ENCODE measurements at regions not wholly inside any gene's neighbourhood (a gene's known extent, or its start where the extent isn't known, plus 50 kb on each side); places are given as distances from the start of the nearest gene placed in this dataset.
"Not testable (repeated sequence)": the region's sequence is repeated elsewhere in the genome, so short reads cannot be mapped to it uniquely, and the experiment has no call there.

DNA sequence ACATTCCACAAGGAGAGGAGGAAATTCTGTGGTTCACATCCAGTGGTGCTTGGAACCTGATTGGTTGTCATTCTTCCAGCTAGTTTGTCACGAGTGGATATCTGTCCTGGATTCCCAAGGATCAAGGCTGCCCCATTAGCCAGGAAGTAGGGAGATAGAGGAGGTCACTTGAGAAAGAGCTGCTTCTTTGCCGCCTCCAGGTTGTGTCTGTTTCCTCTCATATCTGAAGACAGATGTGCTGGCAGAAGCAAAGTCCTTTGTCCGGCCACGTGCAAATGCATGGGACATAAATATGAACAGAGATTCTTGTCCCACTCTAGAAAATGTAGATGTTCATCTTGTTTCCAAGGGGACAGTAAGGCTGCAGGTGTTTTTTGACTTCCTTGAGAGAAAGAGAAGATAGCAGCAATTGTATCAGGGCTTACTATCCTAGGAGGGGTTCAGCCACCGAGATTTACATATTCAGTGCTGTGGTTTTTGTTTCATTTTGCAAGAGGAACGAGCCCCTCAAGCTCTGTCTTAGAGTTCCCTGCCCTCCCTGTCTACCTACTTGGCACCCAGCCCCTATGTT lies 174.4 kb downstream of the RPIA start:
- no peak for DNase-seq

DNA sequence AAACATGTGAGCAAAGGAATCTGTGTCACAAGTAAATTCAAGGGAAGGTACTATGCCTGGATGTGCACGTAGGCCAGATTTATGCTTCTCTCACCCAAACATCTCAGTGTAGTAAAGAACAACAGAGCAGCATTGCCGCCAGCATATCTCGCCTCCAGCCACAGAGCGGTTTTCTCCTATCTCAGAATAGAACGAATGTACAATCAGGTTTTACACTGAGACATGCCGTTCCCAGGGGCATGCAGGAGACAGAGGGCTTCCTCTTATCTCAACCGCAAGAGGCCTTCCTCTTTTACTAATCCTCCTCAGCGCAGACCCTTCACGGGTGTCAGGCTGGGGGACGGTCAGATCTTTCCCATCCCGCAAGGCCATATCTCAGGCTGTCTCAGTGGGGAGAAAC lies 175.3 kb downstream of the RPIA start:
- no peak overlapping the region for H3K4me3 ChIP-seq (ENCODE audit: insufficient read depth, low read depth, low read length)
- DNase-seq, result no peak
- no peaks in the 10 kb centered on the region for H3K36me3 ChIP-seq (replicated peaks; ENCODE audit: control insufficient read depth, insufficient read depth, low read length)
- H3K27me3 ChIP-seq (ENCODE audit: control insufficient read depth, insufficient read depth, low read length), result no peaks in the 10 kb centered on the region

More for the DNA sequence above, 174.4 kb downstream of the RPIA start:
- H3K27me3 ChIP-seq (ENCODE audit: control insufficient read depth, insufficient read depth, low read length), result no peaks in the 10 kb centered on the region
- H3K4me3 ChIP-seq (ENCODE audit: insufficient read depth, low read depth, low read length), result no peak overlapping the region
- no peaks in the 10 kb centered on the region for H3K36me3 ChIP-seq (replicated peaks; ENCODE audit: control insufficient read depth, insufficient read depth, low read length)

DNA sequence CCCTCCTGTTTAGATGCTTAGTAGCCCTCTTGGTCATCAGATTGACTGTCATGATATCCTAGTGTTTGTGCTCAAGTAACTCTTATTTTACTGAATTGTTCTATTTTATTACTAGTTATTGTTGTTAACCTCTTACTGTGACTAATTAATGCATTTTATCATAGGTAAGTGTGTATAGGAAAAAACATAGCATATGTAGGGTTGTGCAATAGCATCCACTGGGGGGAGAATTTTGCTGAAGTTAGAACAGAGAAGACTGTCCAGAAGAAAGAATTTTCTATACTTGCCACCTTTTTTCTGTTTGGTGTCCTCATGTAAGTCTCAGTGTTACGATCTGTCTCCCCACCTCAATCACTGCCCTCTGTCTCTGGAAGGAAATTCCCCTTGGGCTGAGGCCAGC lies 177.4 kb downstream of the RPIA start:
- no peaks in the 10 kb centered on the region for H3K27me3 ChIP-seq (ENCODE audit: control insufficient read depth, insufficient read depth, low read length)
- no peak overlapping the region for H3K4me3 ChIP-seq (ENCODE audit: insufficient read depth, low read depth, low read length)
- no peaks in the 10 kb centered on the region for H3K36me3 ChIP-seq (replicated peaks; ENCODE audit: control insufficient read depth, insufficient read depth, low read length)
- DNase-seq, result no peak

DNA sequence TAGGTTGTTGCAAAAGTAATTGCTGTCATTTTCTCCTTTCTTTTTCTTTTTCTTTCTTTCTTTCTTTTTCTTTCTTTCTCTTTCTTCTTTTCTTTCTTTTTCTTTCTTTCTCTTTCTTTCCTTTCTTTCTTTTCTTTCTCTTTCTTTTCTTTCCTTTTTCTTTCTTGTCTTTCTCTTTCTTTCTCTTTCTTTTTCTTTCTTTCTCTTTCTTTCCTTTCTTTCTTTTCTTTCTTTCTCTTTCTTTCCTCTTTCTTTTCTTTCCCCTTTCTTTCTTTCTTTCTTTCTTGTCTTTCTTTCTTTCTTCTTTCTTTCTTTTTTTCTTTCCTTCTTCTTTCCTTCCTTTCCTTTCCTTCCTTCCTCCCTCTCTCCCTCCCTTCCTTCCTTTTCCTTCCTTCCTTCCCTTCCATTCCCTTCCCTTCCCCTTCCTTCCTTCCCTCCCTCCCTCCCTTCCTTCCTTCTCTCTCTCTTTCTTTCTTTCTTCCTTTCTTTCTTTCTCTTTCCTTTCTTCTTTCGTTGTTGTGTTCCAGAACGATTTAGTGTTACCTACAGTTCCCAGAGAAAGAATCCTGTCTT lies 178.9 kb downstream of the RPIA start:
- Histone ChIP-seq H3K4me3 (ENCODE audit: insufficient read depth, low read depth, low read length) (no peak overlapping the region), H3K36me3 (replicated peaks; ENCODE audit: control insufficient read depth, insufficient read depth, low read length) (no peaks in the 10 kb centered on the region), H3K27me3 (ENCODE audit: control insufficient read depth, insufficient read depth, low read length) (no peaks in the 10 kb centered on the region)
- no peak for DNase-seq

DNA sequence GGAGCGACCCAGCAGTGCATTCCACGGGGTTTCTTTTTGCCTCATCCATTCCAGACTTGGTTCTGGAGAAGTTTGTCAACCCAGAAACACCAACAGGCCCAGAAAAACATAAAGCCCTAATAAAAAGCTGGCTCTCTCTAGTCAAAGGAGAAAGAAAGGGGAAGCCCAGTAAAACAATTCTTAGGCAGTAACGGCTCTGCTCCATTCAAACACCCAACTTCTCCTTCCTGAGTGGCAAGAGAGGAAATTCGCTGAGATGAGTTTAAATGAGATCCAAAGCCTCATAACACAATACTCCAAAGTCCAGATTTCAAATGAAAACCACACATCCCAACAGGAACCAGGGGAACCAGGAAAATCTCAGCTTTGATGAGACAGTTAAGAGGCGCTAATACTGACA lies 179.9 kb downstream of the RPIA start:
- no peak for DNase-seq
- H3K27me3 ChIP-seq (ENCODE audit: control insufficient read depth, insufficient read depth, low read length), result no peaks in the 10 kb centered on the region
- no peaks in the 10 kb centered on the region for H3K36me3 ChIP-seq (replicated peaks; ENCODE audit: control insufficient read depth, insufficient read depth, low read length)
- H3K4me3 ChIP-seq (ENCODE audit: insufficient read depth, low read depth, low read length), result no peak overlapping the region

DNA sequence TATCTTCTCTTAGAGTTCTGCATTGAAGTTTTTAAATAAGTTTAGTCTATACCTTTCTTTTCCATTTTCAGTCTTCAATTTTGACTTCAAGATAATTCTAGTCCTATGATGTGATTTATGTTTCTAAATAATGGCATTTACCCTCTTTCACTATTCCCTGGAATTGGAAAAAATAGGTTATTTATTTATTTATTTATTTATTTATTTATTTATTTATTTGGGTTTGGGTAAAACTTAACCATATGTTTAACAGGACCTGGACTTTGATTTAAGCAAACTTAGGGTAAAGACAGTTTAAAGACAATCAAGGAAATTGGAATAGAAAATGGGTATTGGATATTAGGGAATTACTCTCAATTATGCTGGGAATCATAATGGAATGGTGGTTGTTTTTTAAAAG lies 182.1 kb downstream of the RPIA start:
- no peak overlapping the region for H3K4me3 ChIP-seq (ENCODE audit: insufficient read depth, low read depth, low read length)
- H3K36me3 ChIP-seq (replicated peaks; ENCODE audit: control insufficient read depth, insufficient read depth, low read length), result no peaks in the 10 kb centered on the region
- no peak for DNase-seq
- H3K27me3 ChIP-seq (ENCODE audit: control insufficient read depth, insufficient read depth, low read length), result no peaks in the 10 kb centered on the region

DNA sequence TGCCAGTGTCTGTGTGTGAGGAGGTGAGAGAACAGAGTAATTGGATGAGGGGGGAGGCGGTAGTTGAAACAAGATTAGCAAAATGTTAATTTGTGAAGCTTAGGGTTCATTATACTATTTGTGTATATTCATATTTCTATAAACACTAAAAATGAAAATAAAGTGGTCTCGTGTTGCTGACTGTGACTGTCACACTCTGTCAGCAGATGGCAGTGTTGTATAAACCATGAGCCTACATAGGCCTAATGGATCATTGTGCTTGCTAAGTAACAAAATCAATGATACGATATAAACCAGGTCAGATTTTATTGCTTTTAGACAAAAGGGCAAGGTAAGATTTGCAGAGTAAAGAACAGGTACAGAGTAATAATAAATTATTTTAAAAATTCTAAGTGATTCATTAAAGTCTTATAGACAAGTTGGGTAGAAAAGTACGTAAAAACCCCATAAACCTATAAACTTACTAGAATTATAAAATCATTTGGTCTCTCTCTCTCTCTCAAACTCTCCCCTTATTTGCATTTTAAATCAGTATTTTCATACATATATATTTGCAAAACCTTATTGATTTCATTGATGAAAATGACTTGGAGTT lies 182.7 kb downstream of the RPIA start:
- H3K36me3 ChIP-seq (replicated peaks; ENCODE audit: control insufficient read depth, insufficient read depth, low read length), result no peaks in the 10 kb centered on the region
- no peak overlapping the region for H3K4me3 ChIP-seq (ENCODE audit: insufficient read depth, low read depth, low read length)
- DNase-seq, result no peak
- no peaks in the 10 kb centered on the region for H3K27me3 ChIP-seq (ENCODE audit: control insufficient read depth, insufficient read depth, low read length)

DNA sequence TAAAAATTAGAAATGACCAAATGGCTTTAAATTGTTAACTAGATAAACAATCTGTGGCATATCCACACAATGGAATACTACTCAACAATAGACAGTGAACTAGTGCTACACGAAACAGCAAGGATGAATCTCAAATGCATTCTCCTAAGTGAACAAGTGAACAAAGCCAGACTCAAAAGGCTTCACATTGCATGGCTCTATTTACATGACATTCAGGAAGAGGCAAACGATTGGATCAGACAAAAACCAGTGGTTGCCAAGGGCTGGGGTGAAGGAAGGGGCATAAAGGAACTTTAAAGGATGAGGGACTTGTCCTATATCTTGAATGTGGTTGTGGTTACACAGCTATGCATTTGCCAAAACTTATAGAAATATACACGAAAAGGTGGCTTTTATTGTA lies 184.3 kb downstream of the RPIA start:
- Histone ChIP-seq H3K27me3 (ENCODE audit: control insufficient read depth, insufficient read depth, low read length) (no peaks in the 10 kb centered on the region), H3K4me3 (ENCODE audit: insufficient read depth, low read depth, low read length) (no peak overlapping the region), H3K36me3 (replicated peaks; ENCODE audit: control insufficient read depth, insufficient read depth, low read length) (no peaks in the 10 kb centered on the region)
- no peak for DNase-seq

DNA sequence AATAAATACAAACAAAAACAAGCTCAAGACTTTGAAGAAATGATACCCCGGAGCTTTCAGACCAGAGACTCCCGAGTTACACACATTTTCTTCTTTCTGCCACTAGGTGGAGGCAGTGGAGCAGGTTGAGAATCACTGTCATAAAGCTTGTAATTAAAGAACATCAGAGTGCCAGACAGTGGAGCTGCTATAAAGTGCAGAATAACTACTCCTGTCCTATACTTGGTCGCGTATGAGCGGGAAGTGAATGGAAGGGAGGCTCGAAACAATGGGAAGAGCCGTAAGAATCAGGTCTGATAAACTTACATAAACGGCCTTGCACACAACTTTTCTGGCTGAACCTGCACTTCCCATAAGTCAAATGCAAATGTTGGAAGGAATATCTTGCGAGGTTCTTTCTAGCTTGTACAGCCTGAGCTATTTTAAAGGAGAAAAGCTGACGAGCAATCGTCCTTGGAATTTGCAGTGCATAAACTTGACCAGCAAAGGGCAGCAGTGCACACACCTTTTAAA lies 189.0 kb downstream of the RPIA start:
- no peaks in the 10 kb centered on the region for H3K36me3 ChIP-seq (replicated peaks; ENCODE audit: control insufficient read depth, insufficient read depth, low read length)
- DNase-seq, result no peak
- no peak overlapping the region for H3K4me3 ChIP-seq (ENCODE audit: insufficient read depth, low read depth, low read length)
- no peaks in the 10 kb centered on the region for H3K27me3 ChIP-seq (ENCODE audit: control insufficient read depth, insufficient read depth, low read length)

DNA sequence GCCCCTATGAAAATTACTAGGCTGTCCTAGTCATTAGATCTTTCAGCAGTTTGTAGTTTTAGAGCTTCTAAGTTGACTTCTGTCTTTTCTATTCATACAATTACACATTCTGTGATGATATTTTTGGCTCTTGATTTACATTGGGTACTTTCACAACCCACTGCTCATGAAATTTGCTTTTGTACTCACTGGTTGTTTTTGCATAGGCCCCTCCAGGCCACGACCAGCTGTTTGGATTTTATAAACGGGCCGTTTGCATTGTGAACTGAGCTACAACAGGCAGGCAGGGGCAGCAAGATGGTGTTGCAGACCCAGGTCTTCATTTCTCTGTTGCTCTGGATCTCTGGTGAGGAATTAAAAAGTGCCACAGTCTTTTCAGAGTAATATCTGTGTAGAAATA lies 193.8 kb downstream of the RPIA start:
- Histone ChIP-seq H3K27me3 (ENCODE audit: control insufficient read depth, insufficient read depth, low read length) (no peaks in the 10 kb centered on the region), H3K4me3 (ENCODE audit: insufficient read depth, low read depth, low read length) (no peak overlapping the region), H3K36me3 (replicated peaks; ENCODE audit: control insufficient read depth, insufficient read depth, low read length) (no peaks in the 10 kb centered on the region)
- DNase-seq, result no peak

DNA sequence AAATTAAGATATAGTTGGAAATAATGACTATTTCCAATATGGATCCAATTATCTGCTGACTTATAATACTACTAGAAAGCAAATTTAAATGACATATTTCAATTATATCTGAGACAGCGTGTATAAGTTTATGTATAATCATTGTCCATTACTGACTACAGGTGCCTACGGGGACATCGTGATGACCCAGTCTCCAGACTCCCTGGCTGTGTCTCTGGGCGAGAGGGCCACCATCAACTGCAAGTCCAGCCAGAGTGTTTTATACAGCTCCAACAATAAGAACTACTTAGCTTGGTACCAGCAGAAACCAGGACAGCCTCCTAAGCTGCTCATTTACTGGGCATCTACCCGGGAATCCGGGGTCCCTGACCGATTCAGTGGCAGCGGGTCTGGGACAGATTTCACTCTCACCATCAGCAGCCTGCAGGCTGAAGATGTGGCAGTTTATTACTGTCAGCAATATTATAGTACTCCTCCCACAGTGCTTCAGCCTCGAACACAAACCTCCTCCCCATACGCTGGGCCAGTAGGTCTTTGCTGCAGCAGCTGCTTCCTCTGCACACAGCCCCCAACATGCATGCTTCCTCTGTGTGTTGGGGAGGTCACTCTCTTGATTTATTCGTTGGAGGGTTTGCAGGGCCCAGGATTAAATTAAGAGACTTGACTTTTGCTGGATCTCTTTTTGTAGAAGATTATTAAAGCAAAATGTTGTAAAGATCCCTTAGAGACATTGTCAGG lies 194.4 kb downstream of the RPIA start:
- Histone ChIP-seq H3K27me3 (ENCODE audit: control insufficient read depth, insufficient read depth, low read length) (no peaks in the 10 kb centered on the region), H3K36me3 (replicated peaks; ENCODE audit: control insufficient read depth, insufficient read depth, low read length) (no peaks in the 10 kb centered on the region), H3K4me3 (ENCODE audit: insufficient read depth, low read depth, low read length) (no peak overlapping the region)
- no peak for DNase-seq

DNA sequence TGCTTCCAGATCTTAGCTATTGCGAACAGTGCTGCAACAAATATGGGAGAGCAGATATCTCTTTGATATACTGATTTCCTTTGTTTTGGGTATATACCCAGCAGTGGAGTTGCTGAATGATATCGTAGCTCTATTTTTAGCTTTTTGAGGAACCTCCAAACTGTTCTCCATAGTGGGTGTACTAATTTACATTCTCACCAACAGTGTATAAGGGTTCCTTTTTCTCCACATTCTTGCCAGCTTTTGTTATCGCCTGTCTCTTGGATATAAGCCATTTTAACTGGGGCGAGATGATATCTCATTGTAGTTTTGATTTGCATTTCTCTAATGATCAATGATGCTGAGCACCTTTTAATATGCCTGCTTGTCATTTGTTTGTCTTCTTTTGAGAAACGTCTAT lies 196.0 kb downstream of the RPIA start:
- H3K36me3 ChIP-seq (replicated peaks; ENCODE audit: control insufficient read depth, insufficient read depth, low read length); H3K27me3 ChIP-seq (ENCODE audit: control insufficient read depth, insufficient read depth, low read length); DNase-seq; H3K4me3 ChIP-seq (ENCODE audit: insufficient read depth, low read depth, low read length): not testable (repeated sequence)

DNA sequence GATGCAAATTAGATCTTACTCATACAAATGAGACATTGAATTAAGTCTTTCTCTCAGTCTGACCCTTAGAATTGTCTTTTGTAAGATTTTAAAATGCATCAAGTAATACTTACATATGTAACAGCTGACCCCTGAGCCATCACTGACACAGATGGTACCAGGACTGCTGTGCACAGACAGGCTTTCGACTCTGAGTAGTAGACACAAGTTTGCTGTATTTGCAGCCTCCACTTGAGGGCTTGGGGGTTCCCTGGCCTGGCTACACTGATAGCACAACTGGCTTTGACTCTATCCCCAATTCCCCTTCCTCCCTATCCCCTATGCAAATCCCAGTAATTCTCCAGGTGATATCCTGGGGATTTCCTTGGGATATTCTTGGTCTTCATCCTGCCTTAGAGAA lies 200.7 kb downstream of the RPIA start:
- Histone ChIP-seq H3K36me3 (replicated peaks; ENCODE audit: control insufficient read depth, insufficient read depth, low read length) (no peaks in the 10 kb centered on the region), H3K27me3 (ENCODE audit: control insufficient read depth, insufficient read depth, low read length) (no peaks in the 10 kb centered on the region), H3K4me3 (ENCODE audit: insufficient read depth, low read depth, low read length) (no peak overlapping the region)
- DNase-seq, result no peak

DNA sequence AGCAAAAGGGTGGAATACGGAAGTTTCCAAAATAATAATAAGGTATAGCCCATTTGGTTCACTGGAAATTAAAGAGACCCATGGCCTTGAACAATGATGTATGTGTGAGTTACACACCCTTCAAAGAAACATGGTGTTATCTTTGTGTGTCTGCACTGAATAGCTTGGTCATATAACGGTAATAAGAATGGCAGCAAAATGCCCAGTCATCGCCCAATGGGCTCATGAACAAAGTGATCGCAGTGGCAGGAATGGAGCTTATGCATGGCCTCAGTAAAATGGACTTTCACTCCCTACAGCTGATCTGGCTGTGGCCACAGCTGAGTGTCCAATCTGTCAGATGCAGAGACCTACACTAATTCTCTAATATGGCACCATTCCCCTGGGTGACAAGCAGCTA lies 201.3 kb downstream of the RPIA start:
- no peak for DNase-seq
- Histone ChIP-seq H3K36me3 (replicated peaks; ENCODE audit: control insufficient read depth, insufficient read depth, low read length) (no peaks in the 10 kb centered on the region), H3K27me3 (ENCODE audit: control insufficient read depth, insufficient read depth, low read length) (no peaks in the 10 kb centered on the region), H3K4me3 (ENCODE audit: insufficient read depth, low read depth, low read length) (no peak overlapping the region)

DNA sequence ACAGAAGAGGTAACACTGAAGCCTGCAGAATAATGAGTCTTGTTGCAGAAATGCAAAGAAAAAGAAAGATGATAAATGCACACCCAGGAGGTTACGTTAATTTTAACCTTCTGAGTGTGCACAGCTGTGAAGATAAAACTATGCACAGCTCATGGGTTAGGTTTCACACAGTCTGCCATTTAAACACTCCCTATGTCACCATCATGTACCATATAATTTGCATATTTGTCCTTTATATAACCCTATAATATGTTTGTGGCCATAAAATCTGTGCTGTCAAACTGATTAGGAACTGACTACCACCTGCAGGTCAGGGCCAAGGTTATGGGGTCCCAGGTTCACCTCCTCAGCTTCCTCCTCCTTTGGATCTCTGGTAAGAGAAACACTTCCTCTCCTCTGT lies 205.5 kb downstream of the RPIA start:
- H3K4me3 ChIP-seq (ENCODE audit: insufficient read depth, low read depth, low read length), result no peak overlapping the region
- H3K27me3 ChIP-seq (ENCODE audit: control insufficient read depth, insufficient read depth, low read length), result no peaks in the 10 kb centered on the region
- DNase-seq, result no peak
- no peaks in the 10 kb centered on the region for H3K36me3 ChIP-seq (replicated peaks; ENCODE audit: control insufficient read depth, insufficient read depth, low read length)
